IPS-20b (cell line): ENCODE measurements at regions not wholly inside any gene's neighbourhood (a gene's known extent, or its start where the extent isn't known, plus 50 kb on each side); places are given as distances from the start of the nearest gene placed in this dataset.
"Not testable (repeated sequence)": the region's sequence is repeated elsewhere in the genome, so short reads cannot be mapped to it uniquely, and the experiment has no call there.

Experiments
- H3K27ac ChIP-seq: one replicate; pipeline ENCODE4 v1.5.1; 2013; ENCODE audit warnings: low read length
- H3K27me3 ChIP-seq: 2 replicates; pipeline ENCODE4 v1.6.1; 2013; ENCODE audit warnings: mild to moderate bottlenecking, low read length, inconsistent platforms; ENCODE audit not compliant: insufficient read depth
- H3K36me3 ChIP-seq: 2 replicates; pipeline ENCODE4 v1.6.1; 2013; ENCODE audit warnings: low read depth, mild to moderate bottlenecking, inconsistent platforms, low read length, moderate library complexity; ENCODE audit not compliant: insufficient read depth
- H3K4me1 ChIP-seq: 2 replicates; pipeline ENCODE4 v1.6.1; 2013; ENCODE audit warnings: mild to moderate bottlenecking, control low read depth, inconsistent platforms, low read length, moderate library complexity; ENCODE audit not compliant: insufficient read depth
- H3K4me3 ChIP-seq: 2 replicates; pipeline ENCODE4 v1.5.1; 2013; ENCODE audit warnings: mild to moderate bottlenecking, low read length, inconsistent platforms
- H3K9ac ChIP-seq: 2 replicates; pipeline ENCODE4 v1.6.1; 2013; ENCODE audit warnings: low read depth, mild to moderate bottlenecking, inconsistent platforms, low read length, moderate library complexity
- H3K9me3 ChIP-seq: 2 replicates; pipeline ENCODE4 v1.6.1; 2013; ENCODE audit warnings: mild to moderate bottlenecking, low read depth, low read length, inconsistent platforms; ENCODE audit not compliant: insufficient read depth

- H3K36me3 ChIP-seq: no peaks in the 10 kb centered on the region
Measured at GRCh38 chr11:98720951-98721350, 299.8 kb upstream of the CNTN5 start.

GRCh38 chr11:98725471-98725870 lies 295.3 kb upstream of the CNTN5 start:
- H3K27ac ChIP-seq: no peak overlapping the region
- H3K36me3 ChIP-seq: no peaks in the 10 kb centered on the region
- H3K4me3 ChIP-seq: no peak overlapping the region
- no peaks in the 10 kb centered on the region for H3K27me3 ChIP-seq
- H3K9me3 ChIP-seq: no peaks in the 10 kb centered on the region; the same call in 1 of the 2 replicates
- H3K4me1 ChIP-seq: no peaks in the 10 kb centered on the region
- no peak overlapping the region for H3K9ac ChIP-seq

More at GRCh38 chr11:98720951-98721350, 299.8 kb upstream of the CNTN5 start:
- no peak overlapping the region for H3K9ac ChIP-seq
- no peaks in the 10 kb centered on the region; the same call in 1 of the 2 replicates for H3K9me3 ChIP-seq
- H3K4me3 ChIP-seq: no peak overlapping the region
- no peaks in the 10 kb centered on the region for H3K27me3 ChIP-seq
- no peak overlapping the region for H3K27ac ChIP-seq
- H3K4me1 ChIP-seq: no peaks in the 10 kb centered on the region

- Histone ChIP-seq H3K27ac (no peak overlapping the region), H3K36me3 (no peaks in the 10 kb centered on the region), H3K9ac (no peak overlapping the region), H3K4me1 (no peaks in the 10 kb centered on the region), H3K27me3 (no peaks in the 10 kb centered on the region), H3K4me3 (no peak overlapping the region), H3K9me3 (no peaks in the 10 kb centered on the region; the same call in 1 of the 2 replicates)
Measured at GRCh38 chr11:98728421-98728820, 292.3 kb upstream of the CNTN5 start.

GRCh38 chr11:98729118-98729517 lies 291.6 kb upstream of the CNTN5 start:
- Histone ChIP-seq H3K27me3 (no peaks in the 10 kb centered on the region), H3K9ac (no peak overlapping the region), H3K27ac (no peak overlapping the region), H3K4me3 (no peak overlapping the region), H3K36me3 (no peaks in the 10 kb centered on the region), H3K9me3 (no peaks in the 10 kb centered on the region; the same call in 1 of the 2 replicates), H3K4me1 (peaks cover under 1% of the 10 kb centered on the region)

- H3K27ac ChIP-seq: no peak overlapping the region
- no peak overlapping the region for H3K9ac ChIP-seq
- H3K4me1 ChIP-seq: peaks cover 3% of the 10 kb centered on the region
- no peak overlapping the region for H3K4me3 ChIP-seq
- no peaks in the 10 kb centered on the region; the same call in 1 of the 2 replicates for H3K9me3 ChIP-seq
- no peaks in the 10 kb centered on the region for H3K27me3 ChIP-seq
- H3K36me3 ChIP-seq: no peaks in the 10 kb centered on the region
Measured at GRCh38 chr11:98732947-98733346, 287.8 kb upstream of the CNTN5 start.

GRCh38 chr11:98733378-98733777 lies 287.4 kb upstream of the CNTN5 start:
- H3K9me3 ChIP-seq, H3K36me3 ChIP-seq, H3K27me3 ChIP-seq, H3K27ac ChIP-seq, H3K4me3 ChIP-seq, H3K9ac ChIP-seq, H3K4me1 ChIP-seq: not testable (repeated sequence)

GRCh38 chr11:98734686-98735085 lies 286.1 kb upstream of the CNTN5 start:
- no peak overlapping the region for H3K4me3 ChIP-seq
- H3K36me3 ChIP-seq: no peaks in the 10 kb centered on the region
- no peak overlapping the region for H3K27ac ChIP-seq
- H3K9ac ChIP-seq: no peak overlapping the region
- H3K27me3 ChIP-seq: no peaks in the 10 kb centered on the region
- H3K9me3 ChIP-seq: no peaks in the 10 kb centered on the region
- H3K4me1 ChIP-seq: peaks cover 3% of the 10 kb centered on the region

- Histone ChIP-seq H3K4me3 (no peak overlapping the region), H3K27me3 (no peaks in the 10 kb centered on the region), H3K9me3 (no peaks in the 10 kb centered on the region), H3K27ac (no peak overlapping the region), H3K36me3 (no peaks in the 10 kb centered on the region), H3K4me1 (peaks cover 3% of the 10 kb centered on the region), H3K9ac (no peak overlapping the region)
Measured at GRCh38 chr11:98736833-98737232, 283.9 kb upstream of the CNTN5 start.

- no peaks in the 10 kb centered on the region for H3K27me3 ChIP-seq
- no peak overlapping the region for H3K4me3 ChIP-seq
- no peaks in the 10 kb centered on the region for H3K9me3 ChIP-seq
- no peak overlapping the region for H3K9ac ChIP-seq
- no peak overlapping the region for H3K27ac ChIP-seq
- no peaks in the 10 kb centered on the region for H3K4me1 ChIP-seq
- H3K36me3 ChIP-seq: no peaks in the 10 kb centered on the region
Measured at GRCh38 chr11:98740321-98740720, 280.4 kb upstream of the CNTN5 start.

GRCh38 chr11:98763446-98763845 lies 257.3 kb upstream of the CNTN5 start:
- H3K4me1 ChIP-seq, H3K4me3 ChIP-seq, H3K27ac ChIP-seq, H3K27me3 ChIP-seq, H3K9ac ChIP-seq, H3K36me3 ChIP-seq: not testable (repeated sequence)
- peaks cover 16% of the 10 kb centered on the region; the same call in 1 of the 2 replicates for H3K9me3 ChIP-seq

GRCh38 chr11:98766903-98767302 lies 253.8 kb upstream of the CNTN5 start:
- no peaks in the 10 kb centered on the region; the same call in 1 of the 2 replicates for H3K4me1 ChIP-seq
- no peaks in the 10 kb centered on the region for H3K27me3 ChIP-seq

GRCh38 chr11:98770046-98770445 lies 250.7 kb upstream of the CNTN5 start:
- peaks cover 13% of the 10 kb centered on the region; the same call in 1 of the 2 replicates for H3K9me3 ChIP-seq
- H3K4me1 ChIP-seq, H3K9ac ChIP-seq, H3K4me3 ChIP-seq, H3K27ac ChIP-seq, H3K36me3 ChIP-seq, H3K27me3 ChIP-seq: not testable (repeated sequence)

More at GRCh38 chr11:98766903-98767302, 253.8 kb upstream of the CNTN5 start:
- no peak overlapping the region for H3K27ac ChIP-seq
- H3K9me3 ChIP-seq: peaks cover 13% of the 10 kb centered on the region; the same call in 1 of the 2 replicates
- no peak overlapping the region for H3K4me3 ChIP-seq
- no peaks in the 10 kb centered on the region for H3K36me3 ChIP-seq
- H3K9ac ChIP-seq: no peak overlapping the region
